ENCODE measurements at regions not wholly inside any gene's neighbourhood (a gene's known extent, or its start where the extent isn't known, plus 50 kb on each side); places are given as distances from the start of the nearest gene placed in this dataset.
"Not testable (repeated sequence)": the region's sequence is repeated elsewhere in the genome, so short reads cannot be mapped to it uniquely, and the experiment has no call there.

DNA sequence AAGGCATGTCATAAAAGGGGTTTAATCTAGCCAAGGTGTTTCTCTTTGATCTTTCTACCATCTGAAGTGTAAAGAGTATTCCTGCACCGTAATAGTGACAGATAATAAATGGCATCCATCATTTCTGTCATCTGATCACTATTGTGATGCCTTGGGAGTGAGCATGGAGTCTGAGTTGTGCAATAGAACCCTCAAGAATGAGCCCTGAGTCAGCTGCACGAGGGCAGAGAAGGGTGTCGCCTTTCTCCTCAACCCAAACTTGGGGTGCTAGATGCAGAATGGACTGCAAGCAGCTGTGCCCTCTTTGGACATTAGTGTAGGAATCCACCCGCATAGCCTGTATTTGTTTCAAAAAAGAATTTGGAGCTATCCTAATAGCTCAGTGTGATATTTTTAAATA is 115.2 kb downstream of the ZNF37A start:
- H3K4me1 Mint-ChIP-seq (ENCODE audit: low read depth) = no peaks in the 10 kb centered on the region
- H3K4me3 Mint-ChIP-seq = no peak overlapping the region
- DNase-seq (ENCODE audit: low spot score) = no peak
- intact Hi-C loops (cut with micrococcal nuclease) = no loop called here
- H3K27ac Mint-ChIP-seq = no peak overlapping the region
- no peaks in the 10 kb centered on the region for H3K36me3 Mint-ChIP-seq (ENCODE audit: low read depth)
- no peaks in the 10 kb centered on the region for H3K27me3 Mint-ChIP-seq (ENCODE audit: insufficient read depth)
- H3K9me3 Mint-ChIP-seq = peaks cover 8% of the 10 kb centered on the region

DNA sequence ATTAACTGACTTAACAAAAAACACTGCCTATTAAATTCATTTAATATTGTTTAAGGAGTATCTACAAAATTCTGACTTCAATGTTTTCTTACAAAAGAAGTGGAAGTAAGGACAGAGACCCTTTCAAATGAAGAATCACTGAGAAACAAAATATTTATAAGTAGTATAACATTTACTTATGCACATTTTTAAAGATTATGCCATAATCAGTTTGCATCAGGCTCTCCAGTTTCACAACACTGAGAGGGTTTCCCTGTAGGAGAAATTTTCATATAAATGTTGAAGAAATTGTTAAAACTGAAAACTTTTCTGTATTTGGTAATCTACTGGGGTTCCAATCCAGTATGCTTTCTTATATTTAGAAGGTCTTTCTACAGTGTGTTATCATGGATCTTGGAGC is 115.6 kb downstream of the ZNF37A start:
- H3K4me1 Mint-ChIP-seq (ENCODE audit: low read depth); intact Hi-C loops (cut with micrococcal nuclease); H3K27me3 Mint-ChIP-seq (ENCODE audit: insufficient read depth); H3K27ac Mint-ChIP-seq; H3K9me3 Mint-ChIP-seq; H3K4me3 Mint-ChIP-seq; H3K36me3 Mint-ChIP-seq (ENCODE audit: low read depth); DNase-seq (ENCODE audit: low spot score): not testable (repeated sequence)

DNA sequence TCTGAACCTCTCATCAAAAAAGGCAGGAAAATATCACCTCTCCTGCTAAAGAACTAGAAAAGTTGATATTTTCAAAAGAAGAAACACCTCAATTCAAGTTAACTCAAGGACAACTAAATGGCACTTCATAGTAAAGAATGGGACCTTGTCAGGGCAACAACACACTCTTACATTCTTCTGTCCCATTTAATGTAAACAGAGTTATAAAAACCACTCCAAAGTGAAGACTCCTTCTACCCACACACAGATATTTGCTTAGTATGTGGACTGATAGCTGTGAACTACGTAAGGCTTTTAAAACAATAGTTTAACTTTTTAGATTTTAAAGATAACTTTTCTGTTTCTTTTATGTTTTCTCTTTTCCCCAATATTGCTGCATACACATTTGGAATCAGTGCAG is 118.3 kb downstream of the ZNF37A start:
- Mint-ChIP-seq H3K4me3 (no peak overlapping the region), H3K4me1 (ENCODE audit: low read depth) (no peaks in the 10 kb centered on the region), H3K36me3 (ENCODE audit: low read depth) (no peaks in the 10 kb centered on the region), H3K27ac (no peak overlapping the region), H3K9me3 (peaks cover 7% of the 10 kb centered on the region), H3K27me3 (ENCODE audit: insufficient read depth) (no peaks in the 10 kb centered on the region)
- DNase-seq (ENCODE audit: low spot score) = no peak
- intact Hi-C loops (cut with micrococcal nuclease) = no loop called here

GRCh38 chr10:38226385-38226784 is 132.2 kb downstream of the ZNF37A start:
- Mint-ChIP-seq H3K27ac (no peak overlapping the region), H3K4me1 (ENCODE audit: low read depth) (no peaks in the 10 kb centered on the region), H3K9me3 (peaks cover 22% of the 10 kb centered on the region), H3K4me3 (no peak overlapping the region), H3K27me3 (ENCODE audit: insufficient read depth) (no peaks in the 10 kb centered on the region), H3K36me3 (ENCODE audit: low read depth) (no peaks in the 10 kb centered on the region)
- intact Hi-C loops (cut with micrococcal nuclease) = no loop called here
- no peak for DNase-seq (ENCODE audit: low spot score)

DNA sequence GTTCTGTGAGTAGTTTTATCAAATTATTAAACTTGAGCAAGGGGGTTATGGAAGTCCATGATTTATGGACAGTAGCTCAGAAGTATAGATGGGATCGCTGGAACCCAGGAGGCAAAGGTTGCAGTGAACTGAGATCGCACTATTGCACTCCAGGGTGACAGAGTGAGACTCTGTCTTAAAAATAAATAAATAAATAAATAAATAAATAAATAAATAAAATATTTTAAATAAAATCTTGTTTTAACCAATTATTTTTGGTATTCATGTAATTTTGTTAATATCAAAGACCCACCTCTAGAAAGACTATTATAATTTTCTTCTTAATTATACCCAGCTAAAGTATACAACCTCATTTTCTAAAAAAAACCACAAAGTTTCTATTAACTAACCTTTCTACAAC is 134.3 kb downstream of the ZNF37A start:
- H3K27me3 Mint-ChIP-seq (ENCODE audit: insufficient read depth) = no peaks in the 10 kb centered on the region
- H3K4me3 Mint-ChIP-seq = no peak overlapping the region
- peaks cover 14% of the 10 kb centered on the region for H3K9me3 Mint-ChIP-seq
- no peak for DNase-seq (ENCODE audit: low spot score)
- intact Hi-C loops (cut with micrococcal nuclease) = no loop called here
- no peaks in the 10 kb centered on the region for H3K4me1 Mint-ChIP-seq (ENCODE audit: low read depth)
- H3K27ac Mint-ChIP-seq = no peak overlapping the region
- no peaks in the 10 kb centered on the region for H3K36me3 Mint-ChIP-seq (ENCODE audit: low read depth)

GRCh38 chr10:38238479-38238878 is 144.3 kb downstream of the ZNF37A start:
- intact Hi-C loops (cut with micrococcal nuclease); H3K27ac Mint-ChIP-seq; H3K4me3 Mint-ChIP-seq; DNase-seq (ENCODE audit: low spot score); H3K27me3 Mint-ChIP-seq (ENCODE audit: insufficient read depth); H3K4me1 Mint-ChIP-seq (ENCODE audit: low read depth); H3K36me3 Mint-ChIP-seq (ENCODE audit: low read depth): not testable (repeated sequence)
- peaks cover 23% of the 10 kb centered on the region for H3K9me3 Mint-ChIP-seq

- H3K27ac Mint-ChIP-seq; intact Hi-C loops (cut with micrococcal nuclease); DNase-seq (ENCODE audit: low spot score); H3K4me3 Mint-ChIP-seq; H3K36me3 Mint-ChIP-seq (ENCODE audit: low read depth); H3K27me3 Mint-ChIP-seq (ENCODE audit: insufficient read depth); H3K4me1 Mint-ChIP-seq (ENCODE audit: low read depth): not testable (repeated sequence)
- H3K9me3 Mint-ChIP-seq = peaks cover 28% of the 10 kb centered on the region
Observed at GRCh38 chr10:38242061-38242649, 148.0 kb downstream of the ZNF37A start.

GRCh38 chr10:38248113-38248512 is 154.0 kb downstream of the ZNF37A start:
- intact Hi-C loops (cut with micrococcal nuclease); H3K36me3 Mint-ChIP-seq (ENCODE audit: low read depth); DNase-seq (ENCODE audit: low spot score); H3K27me3 Mint-ChIP-seq (ENCODE audit: insufficient read depth); H3K27ac Mint-ChIP-seq; H3K4me1 Mint-ChIP-seq (ENCODE audit: low read depth); H3K4me3 Mint-ChIP-seq: not testable (repeated sequence)
- peaks cover 24% of the 10 kb centered on the region for H3K9me3 Mint-ChIP-seq

- H3K36me3 Mint-ChIP-seq (ENCODE audit: low read depth); intact Hi-C loops (cut with micrococcal nuclease); H3K4me3 Mint-ChIP-seq; H3K27ac Mint-ChIP-seq; H3K27me3 Mint-ChIP-seq (ENCODE audit: insufficient read depth); DNase-seq (ENCODE audit: low spot score); H3K4me1 Mint-ChIP-seq (ENCODE audit: low read depth): not testable (repeated sequence)
- peaks cover 27% of the 10 kb centered on the region for H3K9me3 Mint-ChIP-seq
Observed at GRCh38 chr10:38252551-38252950, 158.4 kb downstream of the ZNF37A start.

DNA sequence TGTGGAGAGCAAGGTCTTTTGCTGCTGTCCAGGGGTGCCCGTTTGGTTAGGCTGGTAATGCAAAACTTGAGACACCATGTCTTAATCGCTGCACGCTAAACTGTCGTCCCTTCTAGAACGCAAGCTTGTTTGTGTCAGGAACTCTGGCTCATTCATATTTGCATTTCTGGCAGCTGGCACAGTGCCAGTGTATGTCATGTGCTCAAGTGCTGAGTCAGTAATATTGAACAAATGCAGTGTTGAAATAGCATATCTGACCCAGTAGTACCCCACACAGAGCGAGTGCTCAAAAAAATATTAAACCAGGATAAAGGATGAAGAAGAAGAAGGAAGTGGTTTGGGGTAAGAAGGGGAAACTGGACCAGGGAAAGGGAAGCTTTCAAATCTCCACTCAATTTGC is 173.4 kb downstream of the ZNF37A start:
- H3K4me3 Mint-ChIP-seq; intact Hi-C loops (cut with micrococcal nuclease); H3K27me3 Mint-ChIP-seq (ENCODE audit: insufficient read depth); H3K27ac Mint-ChIP-seq; DNase-seq (ENCODE audit: low spot score); H3K36me3 Mint-ChIP-seq (ENCODE audit: low read depth); H3K4me1 Mint-ChIP-seq (ENCODE audit: low read depth): not testable (repeated sequence)
- peaks cover 17% of the 10 kb centered on the region for H3K9me3 Mint-ChIP-seq

DNA sequence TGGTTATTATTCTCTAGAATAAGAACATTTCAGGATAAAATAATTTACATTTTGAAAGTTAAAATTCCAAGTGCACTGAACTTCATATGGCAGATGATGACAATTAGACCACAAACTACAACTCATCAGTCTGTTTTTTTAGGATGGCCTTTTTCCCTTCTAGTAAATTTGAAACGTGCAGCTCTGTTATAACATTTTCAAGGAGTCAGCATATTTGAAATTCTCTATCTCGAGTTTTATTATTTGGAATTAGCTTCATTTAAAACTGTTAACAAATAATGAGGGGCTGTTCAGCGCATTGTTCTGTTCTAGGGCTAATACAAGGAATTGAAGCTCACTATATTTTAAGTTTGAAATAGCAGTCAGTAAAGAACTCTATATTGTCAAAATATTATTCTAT is 176.9 kb downstream of the ZNF37A start:
- H3K27me3 Mint-ChIP-seq (ENCODE audit: insufficient read depth); H3K4me3 Mint-ChIP-seq; H3K4me1 Mint-ChIP-seq (ENCODE audit: low read depth); H3K27ac Mint-ChIP-seq; intact Hi-C loops (cut with micrococcal nuclease); DNase-seq (ENCODE audit: low spot score); H3K36me3 Mint-ChIP-seq (ENCODE audit: low read depth): not testable (repeated sequence)
- peaks cover 10% of the 10 kb centered on the region for H3K9me3 Mint-ChIP-seq

DNA sequence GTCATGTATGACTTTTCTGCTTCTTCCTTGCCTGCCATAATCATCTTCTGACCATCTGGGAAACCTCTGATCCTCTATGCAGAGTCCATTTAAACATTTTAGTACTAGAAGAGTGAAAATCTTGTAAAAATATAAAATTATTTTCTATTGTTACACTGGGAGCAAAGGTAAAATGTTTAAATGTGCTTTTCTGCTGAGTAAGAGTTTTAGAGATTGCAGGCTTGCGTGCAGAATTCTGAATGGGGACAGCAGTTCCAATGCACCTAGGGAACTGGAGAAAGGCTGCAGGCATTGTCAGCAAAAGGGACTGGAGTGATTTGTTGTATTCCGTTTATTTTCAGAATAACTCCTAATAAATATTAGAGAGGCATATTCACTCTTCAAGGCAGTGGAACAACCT is 180.7 kb downstream of the ZNF37A start:
- intact Hi-C loops (cut with micrococcal nuclease); H3K4me3 Mint-ChIP-seq; H3K4me1 Mint-ChIP-seq (ENCODE audit: low read depth); H3K27me3 Mint-ChIP-seq (ENCODE audit: insufficient read depth); H3K9me3 Mint-ChIP-seq; H3K27ac Mint-ChIP-seq; DNase-seq (ENCODE audit: low spot score); H3K36me3 Mint-ChIP-seq (ENCODE audit: low read depth): not testable (repeated sequence)

DNA sequence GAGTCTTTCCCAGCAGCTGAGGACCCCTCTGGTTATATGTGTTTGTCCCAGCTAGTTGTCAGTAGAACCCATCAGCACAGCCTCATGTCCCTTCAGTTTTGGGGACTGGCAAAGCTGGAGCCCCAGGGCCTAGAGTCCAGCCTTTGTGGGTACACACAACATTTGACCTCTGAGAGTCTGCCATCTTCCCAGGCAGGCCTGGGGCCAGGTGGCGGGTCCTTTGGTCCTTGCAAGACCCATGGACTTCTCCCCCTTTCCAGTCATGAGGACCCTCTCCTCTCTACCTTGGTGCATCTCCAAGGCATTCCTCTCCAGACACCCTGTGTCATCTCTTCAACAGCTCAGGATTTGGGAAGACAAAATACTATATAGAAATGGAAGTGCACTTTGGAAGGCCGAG is 198.4 kb downstream of the ZNF37A start:
- DNase-seq (ENCODE audit: low spot score); H3K4me3 Mint-ChIP-seq; H3K27ac Mint-ChIP-seq; H3K4me1 Mint-ChIP-seq (ENCODE audit: low read depth); H3K36me3 Mint-ChIP-seq (ENCODE audit: low read depth); H3K27me3 Mint-ChIP-seq (ENCODE audit: insufficient read depth); intact Hi-C loops (cut with micrococcal nuclease): not testable (repeated sequence)
- peaks cover 18% of the 10 kb centered on the region for H3K9me3 Mint-ChIP-seq

- H3K27ac Mint-ChIP-seq; intact Hi-C loops (cut with micrococcal nuclease); H3K27me3 Mint-ChIP-seq (ENCODE audit: insufficient read depth); DNase-seq (ENCODE audit: low spot score); H3K4me1 Mint-ChIP-seq (ENCODE audit: low read depth); H3K9me3 Mint-ChIP-seq; H3K4me3 Mint-ChIP-seq; H3K36me3 Mint-ChIP-seq (ENCODE audit: low read depth): not testable (repeated sequence)
Observed at GRCh38 chr10:38310111-38310510, 216.0 kb downstream of the ZNF37A start.
